ENCODE measurements at regions not wholly inside any gene's neighbourhood (a gene's known extent, or its start where the extent isn't known, plus 50 kb on each side); places are given as distances from the start of the nearest gene placed in this dataset.

DNA sequence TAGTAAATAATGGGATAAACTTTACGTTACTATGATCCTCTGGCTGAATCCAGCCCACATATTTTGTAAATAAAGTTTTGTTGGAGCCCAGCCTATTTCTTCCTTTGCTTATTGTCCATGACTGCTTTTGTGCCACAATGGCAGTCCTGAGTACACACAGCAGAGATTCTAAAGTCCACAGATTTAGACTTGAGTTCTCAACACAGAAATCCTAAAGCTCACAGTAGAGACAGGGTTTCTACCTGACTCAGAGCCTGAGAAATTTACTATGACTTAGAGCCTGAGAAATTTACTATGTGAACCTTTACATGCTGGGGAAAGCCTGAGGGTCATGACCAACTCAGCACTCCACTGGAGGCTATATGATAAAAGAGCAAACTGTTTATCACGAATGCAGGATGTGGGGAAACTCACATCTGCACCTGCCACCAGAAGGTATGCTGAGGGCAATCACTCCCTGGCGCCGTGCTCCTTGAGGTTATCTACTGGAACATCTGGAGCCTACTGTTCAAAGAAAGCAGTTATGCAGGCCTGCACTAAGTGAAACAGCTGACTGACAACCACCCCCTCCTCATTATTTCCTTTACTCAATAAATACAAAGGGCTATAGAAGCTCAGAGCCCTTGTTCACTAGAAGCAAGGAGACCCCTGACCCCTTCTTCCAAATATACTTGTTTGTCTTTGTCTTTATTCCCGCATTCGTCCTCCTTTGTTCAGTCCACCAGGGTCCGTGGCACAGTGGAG is 52.6 kb upstream of the BICD1 start:
- TF ChIP-seq, protein P1, sequence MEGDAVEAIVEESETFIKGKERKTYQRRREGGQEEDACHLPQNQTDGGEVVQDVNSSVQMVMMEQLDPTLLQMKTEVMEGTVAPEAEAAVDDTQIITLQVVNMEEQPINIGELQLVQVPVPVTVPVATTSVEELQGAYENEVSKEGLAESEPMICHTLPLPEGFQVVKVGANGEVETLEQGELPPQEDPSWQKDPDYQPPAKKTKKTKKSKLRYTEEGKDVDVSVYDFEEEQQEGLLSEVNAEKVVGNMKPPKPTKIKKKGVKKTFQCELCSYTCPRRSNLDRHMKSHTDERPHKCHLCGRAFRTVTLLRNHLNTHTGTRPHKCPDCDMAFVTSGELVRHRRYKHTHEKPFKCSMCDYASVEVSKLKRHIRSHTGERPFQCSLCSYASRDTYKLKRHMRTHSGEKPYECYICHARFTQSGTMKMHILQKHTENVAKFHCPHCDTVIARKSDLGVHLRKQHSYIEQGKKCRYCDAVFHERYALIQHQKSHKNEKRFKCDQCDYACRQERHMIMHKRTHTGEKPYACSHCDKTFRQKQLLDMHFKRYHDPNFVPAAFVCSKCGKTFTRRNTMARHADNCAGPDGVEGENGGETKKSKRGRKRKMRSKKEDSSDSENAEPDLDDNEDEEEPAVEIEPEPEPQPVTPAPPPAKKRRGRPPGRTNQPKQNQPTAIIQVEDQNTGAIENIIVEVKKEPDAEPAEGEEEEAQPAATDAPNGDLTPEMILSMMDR (IDR thresholded peaks at IDR 0.05; ENCODE audit: low read depth, low read length): no peak
- TF ChIP-seq EZH2phosphoT487 (IDR thresholded peaks at IDR 0.05; ENCODE audit: low read depth): no peak

Measured in OCI-LY3 (cell line).